Transverse colon (tissue), 4 donors: ENCODE measurements at regions not wholly inside any gene's neighbourhood (a gene's known extent, or its start where the extent isn't known, plus 50 kb on each side); places are given as distances from the start of the nearest gene placed in this dataset.

Source experiments
- DNase-seq: peaks from one replicate; pipeline ENCODE4 v3.0.0-alpha.2; 2019
- H3K27ac ChIP-seq, 4 donors: fragments of 200-600 bp; sonication (generic); 2 replicates each; pipeline ENCODE4 v1.5.1; 2016 to 2018; ENCODE audit warnings: inconsistent platforms in 4 of 4
- H3K27me3 ChIP-seq: fragments of 200-600 bp; sonication (generic); 2 replicates; pipeline ENCODE4 v1.5.1; 2017; ENCODE audit warnings: inconsistent platforms
- H3K36me3 ChIP-seq, 4 donors: fragments of 200-600 bp; sonication (generic); 2 replicates each; pipeline ENCODE4 v1.5.1; 2017 to 2019; ENCODE audit warnings: inconsistent platforms in 4 of 4
- H3K4me1 ChIP-seq, 4 donors: fragments of 200-600 bp; sonication (generic); 2 replicates each; pipeline ENCODE4 v1.5.1; 2017 to 2020; ENCODE audit warnings: inconsistent platforms in 4 of 4
- H3K4me3 ChIP-seq, 4 donors: fragments of 200-600 bp; sonication (generic); 1 replicate in 1 of 4; 2 replicates in 3 of 4; pipeline versions ENCODE4 v1.5.1 to v1.6.1; 2017 to 2019; ENCODE audit warnings: inconsistent platforms in 4 of 4
- H3K9me3 ChIP-seq, 2 donors: fragments of 200-600 bp; sonication (generic); 2 replicates each; pipeline ENCODE4 v1.5.1; 2017 to 2019; ENCODE audit warnings: inconsistent platforms in 2 of 2
- EP300 ChIP-seq: sonication (generic); formaldehyde crosslinking; IDR thresholded peaks from one replicate; pipeline ENCODE4 v1.6.1; 2017; ENCODE audit warnings: antibody characterized with exemption, low read depth
- POLR2A ChIP-seq: fragments of 450-650 bp; IDR thresholded peaks from one replicate; pipeline ENCODE4 v1.6.1; 2016; ENCODE audit warnings: antibody characterized with exemption, mild to moderate bottlenecking, moderate library complexity
- POLR2AphosphoS5 ChIP-seq, 3 donors: sonication (generic); formaldehyde crosslinking; IDR thresholded peaks; one replicate each; pipeline ENCODE4 v1.6.1; 2016; ENCODE audit warnings: antibody characterized with exemption in 3 of 3
- whole genome bisulfite sequencing, 2 donors: methylation state at CpG; one replicate each; pipeline ENCODE4 v1.1.5; 2018; ENCODE audit warnings: low coverage in 1 of 2; 5-methylcytosine and 5-hydroxymethylcytosine counted together
- in situ Hi-C, 4 donors: fragments of 200-750 bp; cut with MboI; loops; one replicate each; pipeline versions ENCODE4 v1.15.0 to v1.15.1; 2017; ENCODE audit warnings: low sequenced_read_pairs in 3 of 4, low pct_ligation_motif_present in 1 of 4, low pct_unique_long_range_greater_than_20kb in 1 of 4
- intact Hi-C: fragments of 100-400 bp; cut with DNase I; formaldehyde crosslinking; loops from one replicate; pipeline ENCODE4 v1.15.1; 2023; ENCODE audit warnings: low total_unique reads
- TF ChIP-seq, protein P1 (sequence below), 5 experiments: fragments of 200-600 bp in 3 of 5; fragments of 450-650 bp in 2 of 5; sonication (generic) in 3 of 5; IDR thresholded peaks; 1 replicate in 2 of 5; 2 replicates in 3 of 5; pipeline ENCODE4 v1.5.1; 2016 to 2017; ENCODE audit warnings: antibody characterized with exemption in 5 of 5, inconsistent platforms in 3 of 5, mild to moderate bottlenecking in 2 of 5, moderate library complexity in 1 of 5

DNA sequence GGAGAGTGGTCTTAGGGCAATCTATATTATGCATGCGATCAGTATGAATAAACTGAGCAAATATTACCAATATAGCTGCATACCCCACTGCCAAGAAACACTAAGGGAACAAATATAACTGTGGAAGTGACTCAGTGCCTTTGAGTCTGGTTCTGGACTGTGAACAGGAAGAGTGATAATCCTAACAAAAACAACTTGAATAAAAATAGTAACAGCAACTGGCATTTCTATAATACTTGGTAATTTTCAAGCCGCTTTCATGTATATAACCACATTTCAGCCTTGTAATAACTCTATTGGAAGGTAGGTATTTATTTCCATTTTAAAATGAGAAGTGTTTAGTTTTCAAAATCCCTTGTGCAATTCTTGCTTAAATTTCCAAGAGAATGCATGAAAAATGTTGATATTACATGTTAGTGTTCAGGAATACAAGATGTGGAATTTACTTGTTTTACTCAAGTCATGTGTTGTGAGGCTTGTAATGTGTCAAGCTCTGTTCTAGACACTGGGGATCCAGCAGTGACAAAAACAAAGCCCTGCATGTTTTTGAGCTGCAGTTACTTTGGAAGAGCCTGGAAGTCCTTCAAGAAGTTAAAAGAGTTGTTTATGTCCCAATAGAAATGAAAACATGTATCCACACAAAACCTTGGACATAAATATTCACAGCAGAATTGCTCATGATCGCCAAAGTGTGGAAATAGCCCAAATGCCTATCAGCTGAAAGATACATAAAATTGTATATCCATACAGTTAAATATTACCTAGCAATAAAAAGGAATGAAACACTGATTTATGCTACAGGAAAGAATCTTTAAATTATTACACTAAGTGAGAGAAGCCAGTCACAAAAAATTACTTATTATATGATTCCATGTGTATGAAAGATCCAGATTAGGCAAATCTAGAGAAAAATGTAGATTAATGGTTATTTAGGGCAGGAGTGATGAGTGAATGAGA, 338.1 kb upstream of the TMEM132C start:
- intact Hi-C loops (no loop called here), in situ Hi-C loops (no loop called here)
- DNase-seq: no peak
- Histone ChIP-seq H3K4me1 (peaks cover 8 to 20% (median 17%) of the 10 kb centered on the region in 4 donors), H3K9me3 (no peaks in the 10 kb centered on the region), H3K27ac (peak overlapping the region in 3 of 4 donors; percentile 10 to 22 (median 17)), H3K27me3 (no peaks in the 10 kb centered on the region), H3K36me3 (no peaks in the 10 kb centered on the region), H3K4me3 (no peak overlapping the region)
- WGBS, 2 donors: 23 to 27% methylated on average over 3 of the region's 3 CpGs
- no peak for TF ChIP-seq POLR2AphosphoS5 (IDR thresholded peaks at IDR 0.05)
- TF ChIP-seq EP300: no peak
- TF ChIP-seq POLR2A: no peak
- TF ChIP-seq, protein P1, sequence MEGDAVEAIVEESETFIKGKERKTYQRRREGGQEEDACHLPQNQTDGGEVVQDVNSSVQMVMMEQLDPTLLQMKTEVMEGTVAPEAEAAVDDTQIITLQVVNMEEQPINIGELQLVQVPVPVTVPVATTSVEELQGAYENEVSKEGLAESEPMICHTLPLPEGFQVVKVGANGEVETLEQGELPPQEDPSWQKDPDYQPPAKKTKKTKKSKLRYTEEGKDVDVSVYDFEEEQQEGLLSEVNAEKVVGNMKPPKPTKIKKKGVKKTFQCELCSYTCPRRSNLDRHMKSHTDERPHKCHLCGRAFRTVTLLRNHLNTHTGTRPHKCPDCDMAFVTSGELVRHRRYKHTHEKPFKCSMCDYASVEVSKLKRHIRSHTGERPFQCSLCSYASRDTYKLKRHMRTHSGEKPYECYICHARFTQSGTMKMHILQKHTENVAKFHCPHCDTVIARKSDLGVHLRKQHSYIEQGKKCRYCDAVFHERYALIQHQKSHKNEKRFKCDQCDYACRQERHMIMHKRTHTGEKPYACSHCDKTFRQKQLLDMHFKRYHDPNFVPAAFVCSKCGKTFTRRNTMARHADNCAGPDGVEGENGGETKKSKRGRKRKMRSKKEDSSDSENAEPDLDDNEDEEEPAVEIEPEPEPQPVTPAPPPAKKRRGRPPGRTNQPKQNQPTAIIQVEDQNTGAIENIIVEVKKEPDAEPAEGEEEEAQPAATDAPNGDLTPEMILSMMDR (IDR thresholded peaks at IDR 0.05): no peak

DNA sequence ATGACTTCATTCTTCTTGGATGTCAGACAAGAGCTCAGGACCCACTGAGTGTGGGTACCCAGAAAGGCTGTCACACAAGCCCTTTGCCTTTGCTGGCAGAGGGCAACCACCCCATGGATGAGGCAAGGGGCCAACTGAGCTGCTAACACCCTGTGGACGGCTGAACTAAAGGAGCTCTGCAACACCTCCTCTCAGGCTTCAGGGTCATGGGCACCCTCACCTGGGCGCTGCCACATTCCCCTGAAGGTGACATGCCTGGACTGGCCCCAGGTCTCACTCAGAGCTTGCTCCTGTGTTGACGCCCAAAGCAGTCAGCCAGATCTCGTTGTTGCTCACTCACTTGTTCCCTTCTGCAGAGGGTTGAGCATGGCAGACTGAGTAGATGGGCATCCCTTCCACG, 336.8 kb upstream of the TMEM132C start:
- Histone ChIP-seq H3K36me3 (no peaks in the 10 kb centered on the region), H3K27me3 (no peaks in the 10 kb centered on the region), H3K4me3 (no peak overlapping the region), H3K4me1 (peaks cover 8 to 20% (median 17%) of the 10 kb centered on the region in 4 donors), H3K9me3 (no peaks in the 10 kb centered on the region), H3K27ac (no peak overlapping the region)
- 76 to 100% methylated on average over 1 to 4 of the region's 5 CpGs for WGBS, 2 donors
- intact Hi-C loops (no loop called here), in situ Hi-C loops (no loop called here)
- DNase-seq: no peak
- TF ChIP-seq, protein P1 (IDR thresholded peaks at IDR 0.05): no peak
- TF ChIP-seq POLR2A: no peak
- no peak for TF ChIP-seq POLR2AphosphoS5 (IDR thresholded peaks at IDR 0.05)
- TF ChIP-seq EP300: no peak

GRCh38 chr12:127934409-127934808, 332.6 kb upstream of the TMEM132C start:
- no peak for DNase-seq
- in situ Hi-C loops (no loop called here), intact Hi-C loops (no loop called here)
- no peak overlapping the region for H3K27ac ChIP-seq
- no peaks in the 10 kb centered on the region for H3K9me3 ChIP-seq
- WGBS, 2 donors: 88 to 100% methylated on average over 1 of the region's 1 CpG
- H3K36me3 ChIP-seq: no peaks in the 10 kb centered on the region
- H3K4me1 ChIP-seq: peaks cover 0 to 7% (median 2%) of the 10 kb centered on the region in 4 donors
- no peaks in the 10 kb centered on the region for H3K27me3 ChIP-seq
- no peak overlapping the region for H3K4me3 ChIP-seq
- TF ChIP-seq, protein P1 (IDR thresholded peaks at IDR 0.05): no peak
- no peak for TF ChIP-seq POLR2A
- no peak for TF ChIP-seq EP300
- no peak for TF ChIP-seq POLR2AphosphoS5 (IDR thresholded peaks at IDR 0.05)

GRCh38 chr12:127936463-127936862, 330.5 kb upstream of the TMEM132C start:
- no peaks in the 10 kb centered on the region for H3K27me3 ChIP-seq
- H3K27ac ChIP-seq: no peak overlapping the region
- no peak for DNase-seq
- intact Hi-C loops: no loop called here
- H3K9me3 ChIP-seq: no peaks in the 10 kb centered on the region
- H3K4me1 ChIP-seq: no peaks in the 10 kb centered on the region
- 67 to 84% methylated on average over 1 to 2 of the region's 2 CpGs for WGBS, 2 donors
- in situ Hi-C loops: no loop called here
- no peak overlapping the region for H3K4me3 ChIP-seq
- no peak for TF ChIP-seq POLR2A
- no peak for TF ChIP-seq EP300
- no peaks in the 10 kb centered on the region for H3K36me3 ChIP-seq
